ENCODE measurements at regions not wholly inside any gene's neighbourhood (a gene's known extent, or its start where the extent isn't known, plus 50 kb on each side); places are given as distances from the start of the nearest gene placed in this dataset.

GRCh38 chr12:32981139-32981538 lies 84.6 kb upstream of the PKP2 start:
- no peak for TF ChIP-seq JUND (IDR thresholded peaks at IDR 0.05)
- TF ChIP-seq CTCF (IDR thresholded peaks at IDR 0.05 in 2 of 3, conservative IDR thresholded peaks at IDR 0.05 in 1 of 3; ENCODE audit: borderline replicate concordance in 1 of 3, insufficient read depth in 1 of 3, low read depth in 2 of 3, low read length in 2 of 3), result no peak
- TF ChIP-seq POLR2A (IDR thresholded peaks at IDR 0.05; ENCODE audit: borderline replicate concordance, extremely low read depth, insufficient read depth, insufficient read length), result no peak
- TF ChIP-seq CEBPB (IDR thresholded peaks at IDR 0.05; ENCODE audit: low read depth), result no peak
- TF ChIP-seq EZH2phosphoT487 (IDR thresholded peaks at IDR 0.05; ENCODE audit: borderline replicate concordance), result no peak
- TF ChIP-seq ZNF274 (IDR thresholded peaks at IDR 0.05; ENCODE audit: low read depth, low read length), result no peak
- no peak for TF ChIP-seq ZBTB33 (IDR thresholded peaks at IDR 0.05; ENCODE audit: extremely low read depth, insufficient replicate concordance, low read length)
- no peak for TF ChIP-seq YY1 (IDR thresholded peaks at IDR 0.05; ENCODE audit: extremely low read depth, insufficient replicate concordance, low read depth, low read length)
- no peak for TF ChIP-seq SP1 (IDR thresholded peaks at IDR 0.05; ENCODE audit: low read depth)
- TF ChIP-seq EZH2 (IDR thresholded peaks at IDR 0.05), result no peak
